Activated B cell treated with CpG ODN at 0.5 μM for 24 hours (primary cell): ENCODE measurements at regions not wholly inside any gene's neighbourhood (a gene's known extent, or its start where the extent isn't known, plus 50 kb on each side); places are given as distances from the start of the nearest gene placed in this dataset.

Source experiments
- ATAC-seq: fragments of 200-7000 bp; cut with Tn5 transposase; one replicate; pipeline ENCODE4 v1.10.0; 2021; ENCODE audit warnings: low read depth, mild to moderate bottlenecking, moderate library complexity
- CTCF ChIA-PET: fragments of 350-600 bp; sonication (Branson Sonifier 250); formaldehyde crosslinking; loops from one replicate; lab custom pipeline; 2021; ENCODE audit warnings: antibody characterized with exemption; lab: Charles Lee
- POLR2A ChIA-PET: fragments of 350-600 bp; sonication (Branson Sonifier 250); formaldehyde crosslinking; loops from one replicate; lab custom pipeline; 2021; ENCODE audit warnings: antibody characterized with exemption; lab: Charles Lee
- DNase-seq: peaks from one replicate; pipeline ENCODE4 v3.0.0; 2022
- H3K27ac Mint-ChIP-seq: one replicate; pipeline ENCODE4 v1.8.0; 2020; ENCODE audit warnings: mixed read lengths
- H3K27me3 Mint-ChIP-seq: one replicate; pipeline ENCODE4 v1.8.0; 2021; ENCODE audit warnings: mixed read lengths
- H3K36me3 Mint-ChIP-seq: one replicate; pipeline ENCODE4 v1.8.0; 2021; ENCODE audit warnings: low read depth, mixed read lengths
- H3K4me1 Mint-ChIP-seq: one replicate; pipeline ENCODE4 v1.8.0; 2021; ENCODE audit warnings: mixed read lengths
- H3K4me3 Mint-ChIP-seq: one replicate; pipeline ENCODE4 v1.8.0; 2020; ENCODE audit warnings: mild to moderate bottlenecking, mixed read lengths
- H3K9me3 Mint-ChIP-seq: one replicate; pipeline ENCODE4 v1.8.0; 2020; ENCODE audit warnings: mixed read lengths
- intact Hi-C: fragments of 100-400 bp; cut with micrococcal nuclease; formaldehyde crosslinking; loops from one replicate; pipeline ENCODE4 v1.15.1; 2024
- TF ChIP-seq, protein P1 (sequence below): fragments of 200-600 bp; IDR thresholded peaks from one replicate; pipeline ENCODE4 v1.8.0; 2022; ENCODE audit warnings: antibody characterized with exemption, mild to moderate bottlenecking

- CTCF ChIA-PET, result no interaction called here
- no peak overlapping the region for H3K4me3 Mint-ChIP-seq
- H3K36me3 Mint-ChIP-seq, result no peaks in the 10 kb centered on the region
- H3K27ac Mint-ChIP-seq, result no peak overlapping the region
- DNase-seq, result no peak
- no peaks in the 10 kb centered on the region for H3K27me3 Mint-ChIP-seq
- POLR2A ChIA-PET, result no interaction called here
- peaks cover 7% of the 10 kb centered on the region for H3K9me3 Mint-ChIP-seq
- ATAC-seq, result no peak
- TF ChIP-seq, protein P1, sequence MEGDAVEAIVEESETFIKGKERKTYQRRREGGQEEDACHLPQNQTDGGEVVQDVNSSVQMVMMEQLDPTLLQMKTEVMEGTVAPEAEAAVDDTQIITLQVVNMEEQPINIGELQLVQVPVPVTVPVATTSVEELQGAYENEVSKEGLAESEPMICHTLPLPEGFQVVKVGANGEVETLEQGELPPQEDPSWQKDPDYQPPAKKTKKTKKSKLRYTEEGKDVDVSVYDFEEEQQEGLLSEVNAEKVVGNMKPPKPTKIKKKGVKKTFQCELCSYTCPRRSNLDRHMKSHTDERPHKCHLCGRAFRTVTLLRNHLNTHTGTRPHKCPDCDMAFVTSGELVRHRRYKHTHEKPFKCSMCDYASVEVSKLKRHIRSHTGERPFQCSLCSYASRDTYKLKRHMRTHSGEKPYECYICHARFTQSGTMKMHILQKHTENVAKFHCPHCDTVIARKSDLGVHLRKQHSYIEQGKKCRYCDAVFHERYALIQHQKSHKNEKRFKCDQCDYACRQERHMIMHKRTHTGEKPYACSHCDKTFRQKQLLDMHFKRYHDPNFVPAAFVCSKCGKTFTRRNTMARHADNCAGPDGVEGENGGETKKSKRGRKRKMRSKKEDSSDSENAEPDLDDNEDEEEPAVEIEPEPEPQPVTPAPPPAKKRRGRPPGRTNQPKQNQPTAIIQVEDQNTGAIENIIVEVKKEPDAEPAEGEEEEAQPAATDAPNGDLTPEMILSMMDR, result no peak
- H3K4me1 Mint-ChIP-seq, result no peaks in the 10 kb centered on the region
- intact Hi-C loops, result no loop called here
Measured at GRCh38 chr17:54013072-54013471, 190.3 kb downstream of the KIF2B start.

DNA sequence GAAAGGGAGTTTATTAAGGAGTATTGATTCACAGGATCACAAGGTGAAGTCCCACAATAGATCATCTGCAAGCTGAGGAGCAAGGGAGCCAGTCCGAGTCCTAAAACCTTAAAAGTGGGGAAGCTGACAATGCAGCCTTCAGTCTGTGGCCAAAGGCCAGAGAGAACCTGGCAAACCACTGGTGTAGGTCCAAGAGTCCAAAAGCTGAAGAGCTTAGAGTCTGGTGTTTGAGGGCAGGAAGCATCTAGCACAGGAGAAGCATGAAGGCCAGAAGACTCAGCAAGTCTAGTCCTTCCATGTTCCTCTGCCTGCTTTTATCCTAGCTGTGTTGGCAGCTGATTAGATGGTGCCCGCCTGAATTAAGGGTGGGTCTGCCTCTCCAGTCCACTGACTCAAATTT, 193.0 kb downstream of the KIF2B start:
- Mint-ChIP-seq H3K9me3 (peaks cover 14% of the 10 kb centered on the region), H3K27me3 (no peaks in the 10 kb centered on the region), H3K36me3 (no peaks in the 10 kb centered on the region), H3K4me1 (no peaks in the 10 kb centered on the region), H3K4me3 (no peak overlapping the region), H3K27ac (no peak overlapping the region)
- intact Hi-C loops, result no loop called here
- no peak for DNase-seq
- ChIA-PET CTCF (no interaction called here), POLR2A (no interaction called here)
- no peak for ATAC-seq
- TF ChIP-seq, protein P1, result no peak

DNA sequence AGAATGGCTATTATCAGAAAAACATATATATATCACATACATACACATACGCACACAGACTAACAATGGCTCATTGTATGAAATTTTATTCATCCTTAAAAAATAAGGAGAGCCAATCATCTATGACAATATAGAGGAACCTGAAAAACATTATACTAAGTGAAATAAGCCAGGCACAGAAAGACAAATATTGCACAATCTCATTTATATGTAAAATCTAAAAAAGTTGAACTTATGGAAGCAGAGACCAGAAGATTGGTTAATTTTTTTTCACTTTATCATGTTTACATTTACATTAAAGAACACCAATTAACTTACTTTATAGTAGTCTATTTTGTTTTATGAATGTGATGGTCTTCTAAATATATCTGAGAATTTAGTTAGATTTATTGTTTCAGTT, 198.7 kb downstream of the KIF2B start:
- Mint-ChIP-seq H3K27me3 (no peaks in the 10 kb centered on the region), H3K9me3 (peaks cover 23% of the 10 kb centered on the region), H3K4me1 (no peaks in the 10 kb centered on the region), H3K36me3 (no peaks in the 10 kb centered on the region), H3K27ac (no peak overlapping the region), H3K4me3 (no peak overlapping the region)
- POLR2A ChIA-PET, result no interaction called here
- TF ChIP-seq, protein P1, result no peak
- intact Hi-C loops, result no loop called here
- no peak for ATAC-seq
- DNase-seq, result no peak
- CTCF ChIA-PET, result no interaction called here

DNA sequence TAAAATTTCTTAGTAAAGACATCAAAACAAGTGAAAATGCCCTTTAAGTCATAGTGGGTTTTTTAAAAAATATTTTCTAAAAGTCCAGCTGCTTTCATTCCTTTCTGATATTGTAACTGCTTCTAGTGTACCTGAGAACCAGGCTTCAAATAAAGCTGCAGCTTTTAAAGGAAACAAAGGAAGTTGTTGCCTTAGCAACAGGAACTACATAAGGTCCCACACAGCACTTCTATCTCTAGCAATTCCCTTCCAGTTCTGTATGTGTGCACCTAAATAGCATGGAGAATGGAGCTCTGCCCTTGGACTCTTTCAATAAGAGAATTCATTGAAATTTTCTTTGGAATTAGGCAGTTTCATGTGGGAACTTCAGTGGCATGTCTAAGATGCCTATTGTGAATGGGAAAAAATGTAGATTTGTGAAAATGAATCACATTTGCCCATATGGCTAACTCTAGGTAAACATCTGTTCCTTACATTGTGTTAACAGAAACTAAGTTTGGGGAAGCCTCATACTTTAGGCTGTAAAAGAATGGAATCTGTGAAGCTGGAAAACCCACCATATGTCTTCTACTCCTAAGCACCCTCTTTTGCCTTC, 206.4 kb downstream of the KIF2B start:
- Mint-ChIP-seq H3K9me3 (peaks cover 7% of the 10 kb centered on the region), H3K36me3 (no peaks in the 10 kb centered on the region), H3K4me3 (no peak overlapping the region), H3K27me3 (no peaks in the 10 kb centered on the region), H3K27ac (no peak overlapping the region), H3K4me1 (no peaks in the 10 kb centered on the region)
- no peak for DNase-seq
- CTCF ChIA-PET, result no interaction called here
- intact Hi-C loops, result no loop called here
- POLR2A ChIA-PET, result no interaction called here
- no peak for ATAC-seq
- TF ChIP-seq, protein P1, result no peak

DNA sequence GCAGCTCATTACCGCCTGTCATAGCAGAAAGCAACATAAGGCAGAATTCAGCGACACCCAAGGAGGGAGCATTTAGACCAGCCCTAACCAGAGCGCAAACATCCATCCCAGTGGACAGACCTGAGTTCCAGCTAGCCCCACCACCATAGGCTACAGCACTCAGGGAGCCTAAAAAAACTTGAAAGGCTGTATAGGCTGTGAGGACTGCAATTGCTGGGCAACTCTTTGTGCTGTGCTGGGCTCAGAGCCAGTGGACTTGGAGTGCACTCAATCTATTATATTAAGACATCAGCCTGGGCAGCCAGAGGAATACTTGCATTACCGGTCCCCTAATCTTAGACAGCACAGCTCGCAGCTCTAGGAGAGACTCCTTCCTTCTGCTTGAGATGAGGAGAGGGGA, 207.3 kb downstream of the KIF2B start:
- no peak for DNase-seq
- ChIA-PET CTCF (no interaction called here), POLR2A (no interaction called here)
- no peaks in the 10 kb centered on the region for H3K27me3 Mint-ChIP-seq
- TF ChIP-seq, protein P1, result no peak
- no peaks in the 10 kb centered on the region for H3K4me1 Mint-ChIP-seq
- H3K4me3 Mint-ChIP-seq, result no peak overlapping the region
- ATAC-seq, result no peak
- H3K36me3 Mint-ChIP-seq, result no peaks in the 10 kb centered on the region
- intact Hi-C loops, result no loop called here
- no peak overlapping the region for H3K27ac Mint-ChIP-seq
- H3K9me3 Mint-ChIP-seq, result peaks cover 7% of the 10 kb centered on the region
